GM12873 (cell line): ENCODE measurements at regions not wholly inside any gene's neighbourhood (a gene's known extent, or its start where the extent isn't known, plus 50 kb on each side); places are given as distances from the start of the nearest gene placed in this dataset.

ENCODE experiments used
- TF ChIP-seq, protein P1 (sequence below): IDR thresholded peaks from 2 replicates; pipeline ENCODE4 v1.5.1; 2012; ENCODE audit warnings: low read depth, mild to moderate bottlenecking, moderate library complexity, low read length, control low read depth; ENCODE audit not compliant: insufficient read depth; ENCODE audit errors: missing control alignments

DNA sequence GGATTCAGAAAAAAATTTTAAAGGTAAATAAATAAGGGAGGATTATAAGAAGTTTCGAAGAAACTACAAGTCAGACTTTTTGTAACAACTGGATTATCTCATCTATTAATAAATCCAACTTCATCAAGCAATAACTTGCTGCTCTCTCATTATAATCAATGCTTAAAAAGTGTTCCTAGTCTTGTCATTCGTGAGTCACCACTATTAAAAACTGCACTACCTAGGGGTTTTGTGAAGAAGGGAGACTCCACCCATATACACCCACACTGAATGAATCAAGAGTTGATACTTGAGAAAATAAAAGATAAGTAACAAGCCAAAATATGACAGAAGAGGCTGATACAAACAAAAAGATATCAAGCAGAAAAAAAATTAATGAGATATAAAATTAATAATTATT, 360.5 kb downstream of the ZNF674 start:
- TF ChIP-seq, protein P1, sequence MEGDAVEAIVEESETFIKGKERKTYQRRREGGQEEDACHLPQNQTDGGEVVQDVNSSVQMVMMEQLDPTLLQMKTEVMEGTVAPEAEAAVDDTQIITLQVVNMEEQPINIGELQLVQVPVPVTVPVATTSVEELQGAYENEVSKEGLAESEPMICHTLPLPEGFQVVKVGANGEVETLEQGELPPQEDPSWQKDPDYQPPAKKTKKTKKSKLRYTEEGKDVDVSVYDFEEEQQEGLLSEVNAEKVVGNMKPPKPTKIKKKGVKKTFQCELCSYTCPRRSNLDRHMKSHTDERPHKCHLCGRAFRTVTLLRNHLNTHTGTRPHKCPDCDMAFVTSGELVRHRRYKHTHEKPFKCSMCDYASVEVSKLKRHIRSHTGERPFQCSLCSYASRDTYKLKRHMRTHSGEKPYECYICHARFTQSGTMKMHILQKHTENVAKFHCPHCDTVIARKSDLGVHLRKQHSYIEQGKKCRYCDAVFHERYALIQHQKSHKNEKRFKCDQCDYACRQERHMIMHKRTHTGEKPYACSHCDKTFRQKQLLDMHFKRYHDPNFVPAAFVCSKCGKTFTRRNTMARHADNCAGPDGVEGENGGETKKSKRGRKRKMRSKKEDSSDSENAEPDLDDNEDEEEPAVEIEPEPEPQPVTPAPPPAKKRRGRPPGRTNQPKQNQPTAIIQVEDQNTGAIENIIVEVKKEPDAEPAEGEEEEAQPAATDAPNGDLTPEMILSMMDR = no peak

DNA sequence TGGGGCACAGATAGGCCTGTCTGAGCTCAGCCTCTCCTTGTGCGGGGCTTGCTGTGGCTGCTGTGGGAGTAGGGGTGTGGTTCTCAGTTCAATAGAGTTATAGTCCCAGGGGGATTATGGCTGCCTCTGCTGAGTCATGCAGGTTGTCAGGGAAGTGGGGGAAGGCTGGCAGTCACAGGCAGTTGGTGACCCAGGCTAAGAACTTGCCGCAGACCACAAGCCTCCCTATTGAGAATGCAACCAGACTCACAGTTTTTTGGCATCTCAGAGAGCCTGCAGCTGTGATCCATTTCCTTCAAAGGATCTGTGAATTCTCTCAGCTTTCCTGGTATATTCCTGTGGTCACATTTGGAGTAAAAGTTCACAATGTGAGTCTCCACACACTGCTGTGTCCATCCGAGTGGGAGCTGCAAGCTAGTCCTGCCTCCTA, 364.9 kb downstream of the ZNF674 start:
- TF ChIP-seq, protein P1 = no peak

DNA sequence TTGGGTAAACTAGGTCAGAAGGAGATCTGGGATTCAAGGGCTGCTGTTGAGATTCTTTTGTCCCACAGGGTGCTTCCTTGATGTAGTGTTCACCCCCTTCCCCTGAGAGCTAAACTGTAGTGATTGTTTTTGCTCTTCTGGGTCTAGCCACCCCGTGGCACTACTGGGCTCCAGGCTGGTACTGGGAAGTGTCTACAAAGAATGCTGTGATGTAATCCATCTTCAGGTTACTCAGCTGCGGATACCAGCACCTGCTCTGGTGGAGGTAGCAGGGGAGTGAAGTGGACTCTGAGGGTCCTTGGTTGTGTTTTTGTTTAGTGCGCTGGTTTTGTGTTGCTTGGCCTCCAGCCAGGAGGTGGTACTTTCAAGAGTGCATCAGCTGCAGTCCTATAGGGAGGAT, 365.5 kb downstream of the ZNF674 start:
- TF ChIP-seq, protein P1 = no peak

DNA sequence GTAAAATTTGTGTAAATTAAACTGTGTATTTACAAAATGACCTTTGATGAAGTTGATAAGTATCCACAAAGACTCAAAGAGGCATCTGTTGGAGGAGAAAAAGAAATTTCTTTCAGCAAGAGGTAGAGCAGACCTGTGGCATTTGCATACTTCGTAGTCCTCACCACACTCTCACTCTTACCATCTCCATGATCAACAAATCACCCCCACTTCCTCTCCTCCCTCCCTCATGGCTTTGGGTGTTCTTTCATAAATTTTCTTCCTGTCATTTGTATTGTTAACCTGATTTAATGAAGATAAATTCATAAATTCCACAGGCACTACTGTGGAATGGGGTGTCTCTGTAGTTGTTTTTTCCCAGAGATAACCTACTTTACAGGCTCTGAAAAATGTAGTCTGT, 366.5 kb downstream of the ZNF674 start:
- TF ChIP-seq, protein P1 = no peak

DNA sequence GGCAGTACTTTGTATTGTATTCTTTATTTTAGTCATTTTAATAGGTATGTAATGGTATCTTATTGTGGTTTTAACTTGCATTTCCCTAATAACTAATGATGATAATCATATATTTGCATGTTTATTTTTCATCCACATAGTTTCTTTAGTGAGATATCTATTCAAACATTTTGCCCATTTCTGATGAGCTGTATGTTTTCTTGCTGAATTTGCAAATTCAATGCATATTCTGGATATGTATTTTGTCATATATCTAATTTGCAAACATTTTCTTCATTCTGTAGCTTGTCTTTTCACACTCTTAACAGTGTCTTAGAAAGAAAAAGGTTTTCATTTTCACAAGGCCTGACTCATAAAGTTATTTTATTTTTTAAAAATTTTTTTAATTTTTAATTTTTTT, 372.1 kb downstream of the ZNF674 start:
- TF ChIP-seq, protein P1 = no peak

DNA sequence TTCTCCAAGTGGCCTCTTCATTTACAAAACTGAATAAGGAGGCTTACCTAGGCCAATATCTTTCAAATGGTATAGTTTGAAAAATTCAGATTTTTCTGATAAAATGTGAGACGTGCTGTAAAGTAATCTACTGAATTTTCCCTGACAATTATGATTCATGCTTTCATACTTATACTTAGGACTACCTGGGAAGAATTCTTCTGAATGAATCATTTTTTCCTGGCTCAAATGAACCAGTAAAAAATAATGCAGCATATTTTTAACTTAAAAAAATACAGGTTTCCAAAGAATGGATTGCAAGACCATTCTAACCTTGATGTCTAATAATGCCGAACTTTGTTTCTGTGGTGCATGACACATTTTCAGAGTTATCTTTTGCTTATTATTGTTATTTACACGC, 375.4 kb downstream of the ZNF674 start:
- TF ChIP-seq, protein P1 = no peak

DNA sequence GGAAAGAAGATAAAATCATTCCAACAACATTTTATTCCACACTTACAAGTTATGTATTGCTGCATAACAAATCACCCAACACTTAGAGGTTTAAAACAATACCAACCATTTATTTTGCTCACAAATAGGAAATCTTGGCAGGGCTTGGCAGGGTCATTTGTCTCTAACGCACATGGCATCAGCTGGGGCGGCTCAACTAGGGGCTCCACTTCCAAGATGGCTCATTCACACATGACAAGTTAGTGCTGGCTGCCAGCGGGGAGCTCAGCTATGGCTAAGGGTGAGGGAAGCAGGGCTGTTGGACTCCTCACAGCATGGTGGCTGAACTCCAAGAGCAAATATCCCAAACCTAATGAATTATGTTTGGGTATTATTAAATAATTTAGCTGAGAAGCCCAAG, 377.0 kb downstream of the ZNF674 start:
- TF ChIP-seq, protein P1 = no peak
